K562 (cell line): ENCODE measurements at regions not wholly inside any gene's neighbourhood (a gene's known extent, or its start where the extent isn't known, plus 50 kb on each side); places are given as distances from the start of the nearest gene placed in this dataset.

ENCODE experiments used
- ATAC-seq: fragments of 200-7000 bp; cut with Tn5 transposase; 3 replicates; pipeline ENCODE4 v1.9.1; 2020; ENCODE audit warnings: moderate library complexity
- BruUV-seq: library from RNA; stranded (reverse); fragments of 400-500 nt; replicated peaks from 2 replicates; lab custom pipeline; 2021; lab: Mats Ljungman, UMichigan
- CTCF ChIA-PET: fragments of 300-600 bp; formaldehyde crosslinking; extraction: SDS; loops from one replicate; lab custom pipeline; 2021; ENCODE audit warnings: low intra/inter-chr PET ratio; lab: Yijun Ruan, JAX
- POLR2A ChIA-PET: fragments of 300-600, 350-650 bp; sonication (Branson Sonifier 250); formaldehyde crosslinking; extraction: SDS; loops from one replicate; lab custom pipeline; 2021; ENCODE audit warnings: antibody characterized with exemption, inconsistent platforms; lab: Yijun Ruan, JAX
- DNase-seq, 4 experiments: peaks; one replicate each; pipeline versions ENCODE4 v3.0.0 to v3.0.0-alpha.2; 2011 to 2018; ENCODE audit warnings: low spot score in 3 of 4, mixed read lengths in 3 of 4; ENCODE audit errors: extremely low read depth in 1 of 4
- FAIRE-seq: peaks from 2 replicates; lab custom pipeline; 2011; peaks lifted over from hg19 to GRCh38; lab: Jason Lieb, UNC
- H2AFZ ChIP-seq: 2 replicates; pipeline ENCODE4 v1.6.0; 2011; ENCODE audit warnings: low read depth, low read length, control low read depth, inconsistent platforms
- H3K27ac ChIP-seq: fragments of 200-600 bp; 3 replicates; pipeline ENCODE4 v1.8.0; 2011; ENCODE audit warnings: low read depth, mild to moderate bottlenecking, control low read depth, inconsistent platforms, low read length, moderate library complexity, mixed read lengths; ENCODE audit errors: extremely low read depth
- H3K27me3 ChIP-seq, 2 experiments: fragments of 300-600 bp in 1 of 2; 2 replicates in 1 of 2; 3 replicates in 1 of 2; pipeline versions ENCODE4 v1.6.0 to v1.8.0; 2011; ENCODE audit warnings: inconsistent platforms in 2 of 2, low read length in 2 of 2, mild to moderate bottlenecking in 1 of 2, mixed read lengths in 1 of 2, moderate library complexity in 1 of 2; ENCODE audit not compliant: control insufficient read depth in 2 of 2, insufficient read depth in 2 of 2
- H3K36me3 ChIP-seq: fragments of 300-600 bp; 3 replicates; pipeline ENCODE4 v1.8.0; 2011; ENCODE audit warnings: mild to moderate bottlenecking, low read length, inconsistent platforms; ENCODE audit not compliant: control insufficient read depth, insufficient read depth
- H3K4me1 ChIP-seq, 2 experiments: fragments of 200-600 bp in 1 of 2; replicated peaks in 1 of 2; 2 replicates in 1 of 2; 3 replicates in 1 of 2; pipeline versions ENCODE4 v1.5.1 to v1.8.0; 2011; ENCODE audit warnings: inconsistent platforms in 2 of 2, low read length in 2 of 2, mild to moderate bottlenecking in 1 of 2, mixed read lengths in 1 of 2, moderate library complexity in 1 of 2; ENCODE audit not compliant: control insufficient read depth in 2 of 2, insufficient read depth in 2 of 2
- H3K4me2 ChIP-seq: 2 replicates; pipeline ENCODE4 v1.6.1; 2011; ENCODE audit warnings: low read length, control low read depth, inconsistent platforms, mixed read lengths; ENCODE audit not compliant: insufficient read depth
- H3K4me3 ChIP-seq: fragments of 200-600 bp; sonication (generic), shearing (Covaris generic); 2 replicates; pipeline ENCODE4 v1.5.1; 2016; ENCODE audit warnings: control low read depth, inconsistent platforms
- H3K79me2 ChIP-seq: fragments of 200-600 bp; 3 replicates; pipeline ENCODE4 v1.8.0; 2011; ENCODE audit warnings: low read length, inconsistent platforms; ENCODE audit not compliant: control insufficient read depth, insufficient read depth
- H3K9ac ChIP-seq, 2 experiments: 2 replicates each; pipeline versions ENCODE4 v1.6.0 to v1.6.1; 2011; ENCODE audit warnings: low read depth in 2 of 2, low read length in 2 of 2, control low read depth in 1 of 2, inconsistent platforms in 1 of 2, mild to moderate bottlenecking in 1 of 2, mixed read lengths in 1 of 2; ENCODE audit not compliant: insufficient read depth in 1 of 2
- H3K9me1 ChIP-seq: one replicate; pipeline ENCODE4 v1.6.0; 2011; ENCODE audit warnings: inconsistent platforms, mild to moderate bottlenecking, low read length, moderate library complexity; ENCODE audit not compliant: control insufficient read depth, insufficient read depth
- H3K9me3 ChIP-seq: replicated peaks from 2 replicates; pipeline ENCODE4 v1.5.1; 2011; ENCODE audit warnings: low read depth, low read length, inconsistent platforms; ENCODE audit not compliant: control insufficient read depth, insufficient read depth
- H4K20me1 ChIP-seq: replicated peaks from 2 replicates; pipeline ENCODE4 v1.6.1; 2011; ENCODE audit warnings: low read length, inconsistent platforms, mixed read lengths; ENCODE audit not compliant: control insufficient read depth, insufficient read depth
- BHLHE40 ChIP-seq: IDR thresholded peaks from 2 replicates; pipeline ENCODE4 v1.6.1; 2011; ENCODE audit warnings: low read length, improper control_type of control experiment
- E2F5 ChIP-seq: sonication (generic); formaldehyde crosslinking; IDR thresholded peaks from 2 replicates; pipeline ENCODE4 v1.8.0; 2022; ENCODE audit warnings: mild to moderate bottlenecking, missing genetic modification reagents
- GTF2E2 ChIP-seq: fragments of 200-800 bp; sonication (Bioruptor generic); IDR thresholded peaks from 2 replicates; pipeline ENCODE4 v1.6.1; 2016; ENCODE audit warnings: missing genetic modification characterization, missing compliant biosample characterization
- ILK ChIP-seq: fragments of 450-650 bp; IDR thresholded peaks from 2 replicates; pipeline ENCODE4 v1.6.1; 2016; ENCODE audit warnings: missing genetic modification characterization, low read depth, mild to moderate bottlenecking, missing compliant biosample characterization, moderate library complexity, borderline replicate concordance
- MAX ChIP-seq: sonication (generic); formaldehyde crosslinking; IDR thresholded peaks from 2 replicates; pipeline ENCODE4 v1.9.0; 2022; ENCODE audit warnings: mild to moderate bottlenecking, missing genetic modification reagents
- NFYB ChIP-seq: IDR thresholded peaks from 2 replicates; pipeline ENCODE4 v1.6.1; 2011; ENCODE audit warnings: mild to moderate bottlenecking, moderate library complexity; ENCODE audit not compliant: insufficient read length; ENCODE audit errors: extremely low read depth
- PRDM10 ChIP-seq: fragments of 450-650 bp; IDR thresholded peaks from 2 replicates; pipeline ENCODE4 v1.6.1; 2018; ENCODE audit not compliant: partially characterized antibody
- SIN3B ChIP-seq: fragments of 450-650 bp; IDR thresholded peaks from 2 replicates; pipeline ENCODE4 v1.6.1; 2017; ENCODE audit warnings: low read depth, mild to moderate bottlenecking, moderate library complexity
- SPI1 ChIP-seq: IDR thresholded peaks from 2 replicates; pipeline ENCODE4 v1.6.1; 2011; ENCODE audit warnings: low read depth, low read length, control low read depth, borderline replicate concordance
- ZNF217 ChIP-seq: sonication (generic); formaldehyde crosslinking; IDR thresholded peaks from 2 replicates; pipeline ENCODE4 v1.8.0; 2022; ENCODE audit warnings: mild to moderate bottlenecking, missing genetic modification reagents
- WGBS: fragments of 100-300 bp; shearing (Covaris generic); methylation state at CpG from one replicate; pipeline ENCODE4 v1.1.6; 2016; ENCODE audit warnings: low coverage, mixed read lengths; ENCODE audit not compliant: insufficient coverage; ENCODE audit errors: missing lambda C conversion rate; 5-methylcytosine and 5-hydroxymethylcytosine counted together
- in situ Hi-C: fragments of 300-500 bp; cut with MboI; formaldehyde crosslinking; loops from 4 replicates; pipeline ENCODE4 v1.15.0; 2018; ENCODE audit warnings: inconsistent platforms, mixed read lengths
- intact Hi-C: fragments of 100-400 bp; cut with micrococcal nuclease; formaldehyde crosslinking; loops from 2 replicates; pipeline ENCODE4 v1.14.2; 2022

GRCh38 chr4:14465057-14465456 is 537.2 kb upstream of the CPEB2 start:
- CTCF ChIA-PET: no interaction called here
- Histone ChIP-seq H3K36me3 (no peaks in the 10 kb centered on the region), H3K9me1 (no peaks in the 10 kb centered on the region), H4K20me1 (no peaks in the 10 kb centered on the region), H3K4me1 (no peaks in the 10 kb centered on the region), H3K4me3 (no peak overlapping the region), H3K27ac (no peak overlapping the region), H3K79me2 (no peaks in the 10 kb centered on the region), H3K9ac (no peak overlapping the region), H3K9me3 (no peaks in the 10 kb centered on the region), H3K27me3 (no peaks in the 10 kb centered on the region), H3K4me2 (no peak overlapping the region), H2AFZ (no peak overlapping the region)
- DNase-seq (no peak), FAIRE-seq (no peak), ATAC-seq (no peak)
- no TSS peak for BruUV-seq
- 0% methylated on average over 1 of the region's 1 CpG for WGBS
- in situ Hi-C loops: no loop called here
- intact Hi-C loops: no loop called here
- POLR2A ChIA-PET: no interaction called here
- TF ChIP-seq PRDM10 (no peak), BHLHE40 (no peak), MAX (CRISPR knock-in tag) (no peak), E2F5 (CRISPR knock-in tag) (no peak), NFYB (no peak), ILK (tag) (no peak), SPI1 (no peak), ZNF217 (CRISPR knock-in tag) (no peak), SIN3B (no peak), GTF2E2 (no peak)
